Mammary epithelial cell (primary cell): ENCODE measurements at regions not wholly inside any gene's neighbourhood (a gene's known extent, or its start where the extent isn't known, plus 50 kb on each side); places are given as distances from the start of the nearest gene placed in this dataset.

Experiments used
- CTCF ChIP-seq, 2 donors: IDR thresholded peaks in 1 of 2; conservative IDR thresholded peaks in 1 of 2; 2 replicates each; pipeline ENCODE4 v1.5.1; 2011 to 2012; ENCODE audit warnings: inconsistent platforms in 2 of 2, low read length in 2 of 2, mild to moderate bottlenecking in 2 of 2, control low read depth in 1 of 2, low read depth in 1 of 2; ENCODE audit not compliant: insufficient read depth in 1 of 2; ENCODE audit errors: extremely low read depth in 1 of 2
- EZH2 ChIP-seq: IDR thresholded peaks from 2 replicates; pipeline ENCODE4 v1.6.1; 2012; ENCODE audit warnings: low read length, inconsistent platforms, borderline replicate concordance

- TF ChIP-seq CTCF (conservative IDR thresholded peaks at IDR 0.05 in 1 of 2, IDR thresholded peaks at IDR 0.05 in 1 of 2; ENCODE audit: extremely low read depth in 1 of 2, insufficient read depth in 1 of 2, low read depth in 1 of 2, low read length in 2 of 2): no peak
- no peak for TF ChIP-seq EZH2
These were observed 708.9 kb downstream of the RNF144A start for GRCh38 chr2:7626139-7626537.
